H1 (cell line): ENCODE measurements at regions not wholly inside any gene's neighbourhood (a gene's known extent, or its start where the extent isn't known, plus 50 kb on each side); places are given as distances from the start of the nearest gene placed in this dataset.
"Not testable (repeated sequence)": the region's sequence is repeated elsewhere in the genome, so short reads cannot be mapped to it uniquely, and the experiment has no call there.

Source experiments
- CTCF ChIA-PET: fragments of 300-600 bp; sonication (Branson Sonifier 250); formaldehyde crosslinking; loops from one replicate; lab custom pipeline; 2021; ENCODE audit not compliant: partially characterized antibody; lab: Charles Lee
- POLR2A ChIA-PET: fragments of 300-600 bp; sonication (Branson Sonifier 250); formaldehyde crosslinking; loops from one replicate; lab custom pipeline; 2021; ENCODE audit warnings: inconsistent platforms; ENCODE audit not compliant: partially characterized antibody; lab: Charles Lee
- DNase-seq, 2 experiments: peaks; one replicate each; pipeline versions ENCODE4 v3.0.0 to v3.0.0-alpha.2; 2010 to 2022; ENCODE audit warnings: low spot score in 2 of 2, low read depth in 1 of 2, mixed read lengths in 1 of 2
- FAIRE-seq: peaks from 2 replicates; lab custom pipeline; 2011; peaks lifted over from hg19 to GRCh38; lab: Jason Lieb, UNC
- H2AFZ ChIP-seq: 2 replicates; pipeline ENCODE4 v1.8.1; 2012; ENCODE audit warnings: low read length, inconsistent platforms
- H2AK5ac ChIP-seq: 2 replicates; pipeline ENCODE4 v1.6.1; 2013; ENCODE audit warnings: low read depth, low read length
- H2BK120ac ChIP-seq: replicated peaks from 2 replicates; pipeline ENCODE3; 2013; ENCODE audit warnings: low read depth, low read length, inconsistent platforms
- H2BK12ac ChIP-seq: 2 replicates; pipeline ENCODE4 v1.6.1; 2013; ENCODE audit warnings: low read depth, low read length
- H2BK15ac ChIP-seq: 2 replicates; pipeline ENCODE4 v1.6.1; 2013; ENCODE audit warnings: low read length
- H2BK20ac ChIP-seq: 2 replicates; pipeline ENCODE4 v1.6.1; 2013; ENCODE audit warnings: low read length
- H2BK5ac ChIP-seq: 2 replicates; pipeline ENCODE4 v1.6.1; 2013; ENCODE audit warnings: low read depth, low read length
- H3K14ac ChIP-seq: 2 replicates; pipeline ENCODE4 v1.6.1; 2013; ENCODE audit warnings: inconsistent platforms; ENCODE audit not compliant: insufficient read length
- H3K18ac ChIP-seq: 2 replicates; pipeline ENCODE4 v1.6.1; 2013; ENCODE audit warnings: low read length; ENCODE audit errors: extremely low read depth
- H3K23ac ChIP-seq: 2 replicates; pipeline ENCODE4 v1.6.1; 2013; ENCODE audit warnings: inconsistent platforms; ENCODE audit not compliant: insufficient read length
- H3K23me2 ChIP-seq: 2 replicates; pipeline ENCODE4 v1.6.1; 2013; ENCODE audit warnings: low read depth, low read length
- H3K27ac ChIP-seq: 2 replicates; pipeline ENCODE4 v1.6.1; 2011; ENCODE audit warnings: low read depth, low read length, inconsistent platforms
- H3K27me3 ChIP-seq, 4 experiments: replicated peaks in 1 of 4; 1 replicate in 1 of 4; 2 replicates in 3 of 4; pipeline versions ENCODE4 v1.6.1 to v1.8.1; 2011 to 2013; ENCODE audit warnings: low read length in 3 of 4, mild to moderate bottlenecking in 3 of 4, inconsistent platforms in 2 of 4, mixed read lengths in 2 of 4, moderate library complexity in 1 of 4; ENCODE audit not compliant: control insufficient read depth in 3 of 4, insufficient read depth in 3 of 4; ENCODE audit errors: extremely low read depth in 1 of 4
- H3K36me3 ChIP-seq, 4 experiments: 2 replicates each; pipeline versions ENCODE4 v1.6.1 to v1.8.1; 2011 to 2013; ENCODE audit warnings: mild to moderate bottlenecking in 4 of 4, low read length in 3 of 4, moderate library complexity in 2 of 4, control low read depth in 1 of 4, inconsistent platforms in 1 of 4; ENCODE audit not compliant: insufficient read depth in 4 of 4, control insufficient read depth in 2 of 4
- H3K4ac ChIP-seq: replicated peaks from 2 replicates; pipeline ENCODE3; 2013; ENCODE audit warnings: low read length, low read depth, mixed read lengths, inconsistent platforms; ENCODE audit not compliant: insufficient read length
- H3K4me1 ChIP-seq, 4 experiments: replicated peaks in 1 of 4; 1 replicate in 1 of 4; 2 replicates in 3 of 4; pipeline versions ENCODE4 v1.6.1 to v1.8.1; 2011 to 2013; ENCODE audit warnings: low read length in 3 of 4, inconsistent platforms in 2 of 4, mixed read lengths in 1 of 4; ENCODE audit not compliant: insufficient read depth in 4 of 4, control insufficient read depth in 3 of 4
- H3K4me2 ChIP-seq, 2 experiments: 2 replicates each; pipeline versions ENCODE4 v1.6.1 to v1.8.1; 2011 to 2013; ENCODE audit warnings: low read depth in 2 of 2, low read length in 2 of 2, control low read depth in 1 of 2, inconsistent platforms in 1 of 2, mild to moderate bottlenecking in 1 of 2; ENCODE audit not compliant: insufficient read depth in 1 of 2
- H3K4me3 ChIP-seq, 4 experiments: fragments of 200-600, 300-600 bp in 1 of 4; sonication (generic), shearing (Covaris generic), sonication (Bioruptor Twin) in 1 of 4; 2 replicates each; pipeline versions ENCODE4 v1.5.1 to v1.8.1; 2011 to 2016; ENCODE audit warnings: low read length in 4 of 4, low read depth in 3 of 4, control low read depth in 2 of 4, inconsistent platforms in 2 of 4, mild to moderate bottlenecking in 2 of 4, mixed read lengths in 1 of 4, moderate library complexity in 1 of 4; ENCODE audit not compliant: insufficient read depth in 2 of 4; ENCODE audit errors: extremely low read depth in 1 of 4
- H3K56ac ChIP-seq: replicated peaks from 2 replicates; pipeline ENCODE3; 2013; ENCODE audit warnings: low read depth, mild to moderate bottlenecking, mixed read lengths, low read length, inconsistent platforms; ENCODE audit not compliant: insufficient read length
- H3K79me1 ChIP-seq: 2 replicates; pipeline ENCODE4 v1.6.1; 2013; ENCODE audit warnings: low read depth, low read length, control low read depth
- H3K79me2 ChIP-seq, 2 experiments: 2 replicates each; pipeline versions ENCODE4 v1.6.1 to v1.8.1; 2012 to 2013; ENCODE audit warnings: low read length in 2 of 2, mild to moderate bottlenecking in 2 of 2, inconsistent platforms in 1 of 2; ENCODE audit not compliant: insufficient read depth in 2 of 2, control insufficient read depth in 1 of 2
- H3K9ac ChIP-seq, 4 experiments: replicated peaks in 1 of 4; 1 replicate in 1 of 4; 2 replicates in 3 of 4; pipeline versions ENCODE4 v1.6.1 to v1.8.1; 2011 to 2013; ENCODE audit warnings: low read depth in 3 of 4, low read length in 3 of 4, control low read depth in 2 of 4, mild to moderate bottlenecking in 2 of 4, moderate library complexity in 2 of 4, inconsistent platforms in 1 of 4; ENCODE audit errors: extremely low read depth in 1 of 4
- H3K9me3 ChIP-seq, 2 experiments: 2 replicates each; pipeline versions ENCODE4 v1.6.1 to v1.8.1; 2012 to 2013; ENCODE audit warnings: mild to moderate bottlenecking in 2 of 2, moderate library complexity in 2 of 2, control low read depth in 1 of 2, inconsistent platforms in 1 of 2, low read depth in 1 of 2, low read length in 1 of 2, mixed read lengths in 1 of 2; ENCODE audit not compliant: insufficient read depth in 2 of 2
- H4K20me1 ChIP-seq, 2 experiments: replicated peaks in 1 of 2; 2 replicates each; pipeline versions ENCODE3 to v1.8.1; 2011 to 2013; ENCODE audit warnings: inconsistent platforms in 2 of 2, low read length in 2 of 2, mild to moderate bottlenecking in 1 of 2; ENCODE audit not compliant: insufficient read depth in 2 of 2, control insufficient read depth in 1 of 2
- H4K5ac ChIP-seq: 2 replicates; pipeline ENCODE4 v1.6.1; 2013; ENCODE audit warnings: low read length, low read depth, mixed read lengths, inconsistent platforms; ENCODE audit not compliant: insufficient read length
- H4K8ac ChIP-seq: 2 replicates; pipeline ENCODE4 v1.8.0; 2013; ENCODE audit warnings: mild to moderate bottlenecking, moderate library complexity, low read length, inconsistent platforms; ENCODE audit not compliant: insufficient read depth; ENCODE audit errors: extremely low read depth
- H4K91ac ChIP-seq: replicated peaks from 2 replicates; pipeline ENCODE3; 2013; ENCODE audit warnings: low read length, mixed read lengths, inconsistent platforms; ENCODE audit not compliant: insufficient read length
- GABPA ChIP-seq: IDR thresholded peaks from 2 replicates; pipeline ENCODE4 v1.6.1; 2011; ENCODE audit warnings: mild to moderate bottlenecking, low read length, moderate library complexity, borderline replicate concordance; ENCODE audit not compliant: insufficient read depth
- WGBS, 2 experiments: shearing (Covaris generic) in 1 of 2; methylation state at CpG; one replicate each; pipeline versions ENCODE4 v1.1.6 to v1.1.7; 2013 to 2015; ENCODE audit warnings: low lambda C conversion rate in 2 of 2, mixed read lengths in 2 of 2, inconsistent platforms in 1 of 2, low coverage in 1 of 2, missing lambda C conversion rate in 1 of 2; ENCODE audit not compliant: insufficient replicate concordance in 2 of 2, insufficient coverage in 1 of 2, insufficient read length in 1 of 2; ENCODE audit errors: extremely low coverage in 1 of 2, missing lambda C conversion rate in 1 of 2; 5-methylcytosine and 5-hydroxymethylcytosine counted together

GRCh38 chr14:71460091-71460490, 472.1 kb upstream of the RGS6 start (continued):
- TF ChIP-seq GABPA = no peak

DNA sequence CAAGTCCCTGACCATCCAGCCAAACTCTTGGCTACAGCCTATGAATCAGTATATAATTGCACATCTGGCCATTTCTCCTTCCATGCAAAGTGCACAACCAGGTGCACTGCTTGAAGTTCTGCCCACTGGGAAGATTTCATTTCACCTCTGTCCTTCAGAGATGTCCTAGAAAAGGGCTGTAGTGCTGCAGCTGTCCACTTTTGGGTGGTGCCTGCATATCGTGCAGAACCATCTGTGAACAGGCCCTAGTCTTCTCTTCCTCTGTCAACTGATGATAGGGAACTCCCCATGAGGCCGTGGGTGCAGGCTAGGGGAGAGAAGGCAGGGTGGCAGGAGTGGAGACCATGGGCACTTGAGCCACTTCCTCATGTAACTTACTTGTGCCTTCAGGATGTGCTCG, 470.6 kb upstream of the RGS6 start:
- H2AFZ ChIP-seq, H3K27ac ChIP-seq, H2AK5ac ChIP-seq, H3K36me3 ChIP-seq, H2BK120ac ChIP-seq, H2BK12ac ChIP-seq, H3K27me3 ChIP-seq, H3K18ac ChIP-seq, CTCF ChIA-PET, H3K4me1 ChIP-seq, H3K9ac ChIP-seq, H3K4ac ChIP-seq, H3K23ac ChIP-seq, FAIRE-seq, H4K20me1 ChIP-seq, H2BK5ac ChIP-seq, H3K4me2 ChIP-seq, DNase-seq, H4K8ac ChIP-seq, H4K91ac ChIP-seq, H3K79me1 ChIP-seq, H2BK15ac ChIP-seq, H3K56ac ChIP-seq, H4K5ac ChIP-seq, POLR2A ChIA-PET, H3K23me2 ChIP-seq, H3K9me3 ChIP-seq, H3K4me3 ChIP-seq, H2BK20ac ChIP-seq, H3K14ac ChIP-seq: not testable (repeated sequence)
- peaks cover 0 to 13% of the 10 kb centered on the region in 2 experiments; a peak in 3 of 4 replicates for H3K79me2 ChIP-seq
- WGBS, 2 experiments = 82% methylated on average over 2 of the region's 3 CpGs; no CpG with 5 or more reads in 1 of the 2 experiments
